CD4-positive, alpha-beta T cell treated with Interferon gamma for 1 hour (primary cell): ENCODE measurements at regions not wholly inside any gene's neighbourhood (a gene's known extent, or its start where the extent isn't known, plus 50 kb on each side); places are given as distances from the start of the nearest gene placed in this dataset.

Experiments used
- DNase-seq: peaks from one replicate; pipeline ENCODE4 v3.0.0-alpha.2; 2020

DNA sequence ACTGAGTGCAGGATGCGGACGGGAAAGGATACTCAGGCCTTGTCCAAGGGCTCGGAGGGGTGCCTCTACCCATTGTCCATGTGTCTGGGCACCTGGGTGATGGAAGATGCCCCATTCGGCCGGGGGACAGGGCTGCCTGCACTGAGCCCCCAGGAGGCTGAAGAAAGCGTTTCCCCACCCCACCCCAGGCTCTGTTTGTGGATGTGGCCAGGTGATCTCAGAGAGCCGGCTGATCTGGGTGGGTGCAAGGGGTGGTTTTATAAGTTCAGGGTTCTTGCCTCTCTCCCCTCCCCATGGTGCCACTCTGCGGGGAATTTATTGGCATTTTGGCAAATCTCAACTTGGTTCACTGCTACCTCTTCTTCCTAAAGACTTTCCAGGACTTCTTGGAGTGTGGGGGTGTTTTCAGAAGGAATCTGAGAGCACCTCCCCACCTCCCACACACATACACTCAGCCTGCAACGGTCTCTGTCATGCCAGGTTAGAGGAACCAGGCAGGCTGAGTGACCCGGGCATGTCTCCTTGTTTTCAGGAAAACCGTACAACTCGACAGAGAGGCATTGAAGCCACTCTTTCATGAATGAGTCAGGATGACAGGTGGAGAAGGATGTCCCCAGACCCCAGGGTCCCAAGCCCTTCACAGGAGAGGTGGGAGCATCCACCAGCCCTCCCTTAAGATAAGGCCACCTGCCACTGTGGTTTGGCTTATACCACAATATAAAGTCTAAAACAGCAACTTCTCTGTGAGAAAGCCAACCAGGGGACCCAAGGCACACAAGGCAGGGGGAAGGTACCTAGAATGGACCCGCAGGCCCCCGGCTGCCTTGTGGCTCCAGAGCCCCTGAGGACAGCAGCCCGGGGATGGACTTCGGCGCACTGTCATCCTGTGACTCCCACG is 174.9 kb downstream of the ETS2 start:
- DNase-seq = no peak

GRCh38 chr21:38979271-38980121 is 173.8 kb downstream of the ETS2 start:
- DNase-seq = peak; percentile 10

DNA sequence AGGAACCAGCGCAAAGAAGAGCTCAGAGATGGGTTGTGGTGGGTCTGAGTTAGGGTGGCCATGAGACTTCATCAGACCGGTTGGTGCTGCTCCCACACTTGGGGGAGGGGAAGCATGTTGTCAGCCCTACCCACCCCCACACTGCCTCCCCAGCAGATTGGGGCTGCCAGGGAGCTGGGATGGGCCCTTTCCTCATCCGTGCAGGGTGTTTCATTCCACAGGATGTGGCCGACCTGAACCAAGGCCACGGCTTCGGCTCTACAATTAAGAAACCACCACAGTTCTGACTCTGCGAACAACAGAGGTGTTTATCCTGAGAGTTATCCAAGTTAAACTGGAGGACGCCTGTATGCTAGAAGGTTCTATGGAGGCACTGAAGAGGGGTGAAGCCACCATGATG is 171.2 kb downstream of the ETS2 start:
- no peak for DNase-seq

DNA sequence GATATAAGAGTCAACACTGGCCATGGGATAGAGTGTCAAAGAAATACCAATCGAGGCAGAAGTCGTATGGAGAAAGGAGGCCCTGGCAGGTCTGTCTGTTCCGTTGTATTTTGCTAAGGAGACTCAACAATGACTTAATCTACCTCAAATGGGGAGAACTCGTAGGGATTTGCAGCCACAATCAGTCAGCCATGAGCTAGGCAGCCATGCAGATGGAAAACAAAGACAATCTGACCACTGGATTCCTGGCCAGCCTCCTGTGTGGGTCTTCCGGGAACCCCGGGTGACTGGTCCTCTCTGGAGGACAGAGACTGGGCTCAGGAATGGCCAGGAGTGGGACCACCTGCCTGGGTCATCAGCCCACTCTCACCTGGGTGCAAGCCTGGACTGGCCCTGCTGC is 167.8 kb downstream of the ETS2 start:
- DNase-seq = no peak

DNA sequence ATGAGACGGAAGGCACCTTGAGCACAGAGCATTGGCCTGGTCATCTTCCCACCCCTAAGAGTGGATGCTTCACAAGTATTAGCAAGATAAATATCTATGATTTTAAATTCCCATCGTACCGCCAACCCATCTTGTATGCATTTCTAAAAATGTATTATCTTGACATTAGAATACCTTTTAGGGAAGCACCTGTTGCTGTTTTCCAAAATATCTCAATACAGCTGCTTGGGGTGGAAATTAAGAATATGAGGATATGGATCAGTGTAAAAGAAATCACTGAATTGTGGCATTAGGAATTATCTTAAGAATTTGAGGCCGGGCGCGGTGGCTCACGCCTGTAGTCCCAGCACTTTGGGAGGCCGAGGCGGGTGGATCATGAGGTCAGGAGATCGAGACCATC is 166.3 kb downstream of the ETS2 start:
- no peak for DNase-seq

DNA sequence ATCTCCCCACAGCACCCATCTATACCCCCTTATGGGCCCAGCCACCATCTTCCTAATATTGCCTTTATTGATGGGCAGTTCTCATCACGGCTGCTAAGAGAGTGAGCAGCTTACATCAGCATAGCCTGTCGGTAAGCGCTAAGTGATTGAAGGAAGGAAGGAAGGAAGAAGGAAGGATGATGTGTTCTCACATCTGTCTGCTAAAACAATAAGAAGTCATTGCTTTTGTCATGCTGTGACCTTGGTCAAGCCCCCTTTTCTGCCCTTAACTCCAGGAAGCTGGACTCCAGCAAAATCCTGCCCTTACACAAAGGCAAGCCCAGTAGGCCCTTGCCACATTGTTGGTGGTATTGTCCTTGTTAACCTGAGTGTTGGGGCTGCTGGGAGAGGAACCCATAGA is 165.0 kb downstream of the ETS2 start:
- DNase-seq = no peak

GRCh38 chr21:38968887-38969543 is 163.3 kb downstream of the ETS2 start:
- DNase-seq = no peak

GRCh38 chr21:38965910-38966504 is 160.3 kb downstream of the ETS2 start:
- no peak for DNase-seq

- no peak for DNase-seq
These were observed 159.5 kb downstream of the ETS2 start for GRCh38 chr21:38965241-38965640.

DNA sequence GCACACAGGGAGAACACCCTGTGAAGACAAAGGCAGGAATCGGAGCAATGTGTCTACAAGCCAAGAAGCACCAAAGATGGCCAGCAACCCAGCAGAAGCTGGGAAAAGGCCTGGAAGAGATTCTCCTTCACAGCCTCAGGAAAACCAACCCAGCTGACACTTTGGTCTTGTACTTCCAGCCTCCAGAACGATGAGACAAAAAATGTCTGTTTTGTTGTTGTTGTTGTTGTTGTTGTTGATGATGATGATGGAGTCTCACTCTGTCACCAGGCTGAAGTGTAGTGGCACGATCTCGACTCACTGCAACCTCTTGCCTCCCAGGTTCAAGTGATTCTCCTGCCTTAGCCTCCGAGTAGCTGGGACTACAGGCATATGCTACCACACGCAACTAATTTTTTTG is 157.3 kb downstream of the ETS2 start:
- no peak for DNase-seq

GRCh38 chr21:38960251-38960650 is 154.5 kb downstream of the ETS2 start:
- no peak for DNase-seq

GRCh38 chr21:38959692-38960061 is 153.9 kb downstream of the ETS2 start:
- DNase-seq = no peak

DNA sequence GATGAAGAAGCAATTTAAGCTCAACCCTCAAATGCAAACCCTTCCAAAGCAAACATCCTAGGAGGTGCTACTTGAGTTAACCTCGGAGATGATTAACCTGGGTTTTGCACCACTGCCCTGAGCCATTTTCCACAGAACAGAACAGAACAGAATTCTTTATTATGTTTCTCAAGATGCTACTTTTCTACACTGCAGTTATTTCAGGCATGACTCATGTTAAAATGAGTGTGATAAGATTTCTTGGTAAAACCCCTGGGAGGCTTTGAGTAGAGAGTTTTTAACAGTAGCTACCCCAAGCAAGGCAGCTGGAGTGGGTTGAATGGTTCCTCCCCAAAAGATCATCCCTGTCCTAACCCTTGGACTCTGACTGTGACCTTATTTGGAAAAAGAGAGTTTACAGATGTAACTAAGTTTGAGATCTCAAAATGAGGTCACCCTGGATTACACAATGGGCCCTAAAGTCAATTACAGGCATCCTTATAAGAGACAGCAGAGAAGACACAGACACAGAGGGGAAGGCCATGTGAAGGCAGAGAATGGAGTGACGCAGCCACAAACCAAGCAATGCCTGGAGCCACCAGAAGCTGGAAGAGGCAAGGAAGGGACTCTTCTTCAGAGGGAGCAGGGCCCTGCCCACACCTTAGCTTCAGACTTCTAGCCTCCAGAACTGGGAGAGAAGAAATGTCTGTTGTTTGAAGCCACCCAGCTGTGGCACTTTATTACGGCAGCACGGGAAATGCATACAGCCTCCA is 153.4 kb downstream of the ETS2 start:
- no peak for DNase-seq

DNA sequence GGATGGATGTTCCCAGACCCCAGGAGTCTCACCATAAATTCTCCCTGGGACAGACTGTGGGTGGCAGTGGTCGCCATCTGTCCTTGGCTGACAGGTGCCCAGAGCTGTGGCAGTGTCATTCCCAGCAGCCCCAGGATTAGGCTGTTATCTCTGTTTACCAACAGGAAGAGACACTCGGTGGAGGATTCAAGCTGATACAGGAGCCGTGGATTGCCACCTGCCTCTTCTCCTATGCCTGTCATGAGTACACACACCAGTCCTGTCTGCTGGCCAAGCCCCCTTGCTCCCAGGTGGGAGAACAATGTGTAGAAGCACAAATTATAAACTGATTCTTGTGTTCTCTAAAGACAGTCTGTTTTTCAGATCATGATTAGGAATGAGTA is 152.6 kb downstream of the ETS2 start:
- no peak for DNase-seq

- DNase-seq = no peak
These were observed 152.0 kb downstream of the ETS2 start for GRCh38 chr21:38957575-38958322.

GRCh38 chr21:38956856-38957571 is 151.3 kb downstream of the ETS2 start:
- DNase-seq = no peak

DNA sequence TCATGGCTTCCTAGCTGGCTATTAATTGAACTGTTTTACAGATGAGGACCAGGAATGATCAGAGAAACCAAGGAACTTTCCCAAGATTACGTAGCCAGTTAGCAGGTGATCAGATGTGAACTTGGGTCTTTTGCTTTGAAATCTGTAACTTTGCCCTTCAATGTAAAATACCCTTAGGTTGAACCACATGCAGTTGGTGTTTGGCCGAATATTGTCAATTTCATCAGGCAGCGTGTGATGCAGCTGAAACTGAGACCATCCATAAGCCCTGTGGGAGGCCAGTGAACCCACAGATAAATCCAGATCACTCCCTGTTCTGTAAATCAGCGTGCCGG is 150.8 kb downstream of the ETS2 start:
- DNase-seq = no peak

GRCh38 chr21:38956007-38956406 is 150.3 kb downstream of the ETS2 start:
- no peak for DNase-seq

- DNase-seq = no peak
These were observed 149.8 kb downstream of the ETS2 start for GRCh38 chr21:38955495-38955894.

DNA sequence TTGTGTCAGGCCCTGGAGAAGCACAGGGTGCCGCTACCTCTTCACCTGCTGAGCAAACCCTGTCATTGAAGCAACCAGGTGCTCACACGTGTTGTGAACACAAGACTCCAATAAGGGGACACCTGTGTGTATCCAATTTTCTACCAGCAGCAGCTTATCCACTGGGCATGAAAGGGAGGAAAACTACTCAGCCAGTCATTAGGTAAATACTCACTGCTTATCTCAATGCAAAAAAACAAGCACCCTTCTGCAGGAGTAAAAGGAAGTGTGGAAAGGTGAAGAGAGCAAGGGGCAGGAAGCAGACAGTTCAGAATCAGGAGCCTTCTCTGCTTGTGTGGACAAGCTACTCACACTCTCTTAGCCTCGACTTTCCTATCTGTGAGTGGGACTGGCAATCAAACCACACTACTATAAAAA is 148.9 kb downstream of the ETS2 start:
- no peak for DNase-seq

- DNase-seq = no peak
These were observed 147.8 kb downstream of the ETS2 start for GRCh38 chr21:38953516-38953915.
